Smooth muscle cell (in vitro differentiated cells): ENCODE measurements at regions not wholly inside any gene's neighbourhood (a gene's known extent, or its start where the extent isn't known, plus 50 kb on each side); places are given as distances from the start of the nearest gene placed in this dataset.

Experiments
- DNase-seq: peaks from one replicate; lab custom pipeline; 2025; ENCODE audit not compliant: unreplicated experiment; lab: John Stamatoyannopoulos, UW
- H2AFZ ChIP-seq: fragments of 200-600 bp; sonication (generic); 2 replicates; pipeline ENCODE4 v1.6.0; 2016; ENCODE audit warnings: antibody characterized with exemption, low read depth, mild to moderate bottlenecking
- H3F3A ChIP-seq: fragments of 200-600 bp; sonication (generic); 2 replicates; pipeline ENCODE4 v1.6.0; 2017; ENCODE audit warnings: antibody characterized with exemption, low read depth
- H3K27ac ChIP-seq: fragments of 200-600 bp; sonication (generic); 2 replicates; pipeline ENCODE4 v1.5.1; 2016; ENCODE audit warnings: low read depth, mild to moderate bottlenecking
- H3K27me3 ChIP-seq: fragments of 200-600 bp; sonication (generic); 2 replicates; pipeline ENCODE4 v1.6.1; 2016; ENCODE audit warnings: low read depth, mild to moderate bottlenecking
- H3K36me3 ChIP-seq: fragments of 200-600 bp; sonication (generic); 2 replicates; pipeline ENCODE4 v1.5.1; 2016; ENCODE audit warnings: low read depth
- H3K4me1 ChIP-seq: fragments of 200-600 bp; sonication (generic); 2 replicates; pipeline ENCODE4 v1.5.1; 2016; ENCODE audit warnings: low read depth
- H3K4me2 ChIP-seq: fragments of 200-600 bp; sonication (generic); 2 replicates; pipeline ENCODE4 v1.6.0; 2016; ENCODE audit warnings: mild to moderate bottlenecking
- H3K4me3 ChIP-seq: fragments of 200-600 bp; sonication (generic); 2 replicates; pipeline ENCODE4 v1.5.1; 2016; ENCODE audit warnings: mild to moderate bottlenecking
- H3K79me2 ChIP-seq: fragments of 200-600 bp; sonication (generic); 2 replicates; pipeline ENCODE4 v1.6.0; 2016; ENCODE audit warnings: low read depth, mild to moderate bottlenecking
- H3K9ac ChIP-seq: fragments of 200-600 bp; sonication (generic); 2 replicates; pipeline ENCODE4 v1.6.0; 2016; ENCODE audit warnings: low read depth
- H3K9me3 ChIP-seq: fragments of 200-600 bp; sonication (generic); replicated peaks from 2 replicates; pipeline ENCODE4 v1.5.1; 2016; ENCODE audit warnings: low read depth
- H4K20me1 ChIP-seq: fragments of 200-600 bp; sonication (generic); 2 replicates; pipeline ENCODE4 v1.6.0; 2016; ENCODE audit warnings: low read depth
- CTCF ChIP-seq: fragments of 200-600 bp; sonication (generic); IDR thresholded peaks from 2 replicates; pipeline ENCODE4 v1.5.1; 2017; ENCODE audit warnings: borderline replicate concordance, mild to moderate bottlenecking, antibody characterized with exemption; ENCODE audit not compliant: insufficient read depth, poor library complexity, severe bottlenecking
- WGBS: methylation state at CpG from one replicate; pipeline ENCODE4 v1.1.7; 2016; ENCODE audit warnings: low lambda C conversion rate; 5-methylcytosine and 5-hydroxymethylcytosine counted together

- no peaks in the 10 kb centered on the region for H4K20me1 ChIP-seq
- H3K36me3 ChIP-seq: no peaks in the 10 kb centered on the region
- 96% methylated on average over 22 of the region's 22 CpGs for WGBS
- no peaks in the 10 kb centered on the region for H3F3A ChIP-seq
- no peak for DNase-seq
- no peak overlapping the region for H3K4me2 ChIP-seq
- no peak overlapping the region for H3K4me3 ChIP-seq
- peaks cover 3% of the 10 kb centered on the region for H3K27me3 ChIP-seq
- H3K9me3 ChIP-seq: no peaks in the 10 kb centered on the region
- no peak overlapping the region for H3K9ac ChIP-seq
- H3K79me2 ChIP-seq: no peaks in the 10 kb centered on the region
- H2AFZ ChIP-seq: no peak overlapping the region
- no peaks in the 10 kb centered on the region for H3K4me1 ChIP-seq
- TF ChIP-seq CTCF: no peak
- no peak overlapping the region for H3K27ac ChIP-seq
Measured at GRCh38 chr6:170058878-170059485, 231.9 kb downstream of the DLL1 start.

- no peaks in the 10 kb centered on the region for H3K9me3 ChIP-seq
- no peaks in the 10 kb centered on the region for H4K20me1 ChIP-seq
- H3K9ac ChIP-seq: no peak overlapping the region
- no peak for DNase-seq
- H3K79me2 ChIP-seq: no peaks in the 10 kb centered on the region
- WGBS: 89% methylated on average over 40 of the region's 40 CpGs
- peaks cover 3% of the 10 kb centered on the region for H3K27me3 ChIP-seq
- H3K27ac ChIP-seq: no peak overlapping the region
- no peaks in the 10 kb centered on the region for H3F3A ChIP-seq
- H3K36me3 ChIP-seq: no peaks in the 10 kb centered on the region
- no peaks in the 10 kb centered on the region for H3K4me1 ChIP-seq
- H2AFZ ChIP-seq: no peak overlapping the region
- H3K4me3 ChIP-seq: no peak overlapping the region
- no peak for TF ChIP-seq CTCF
- H3K4me2 ChIP-seq: no peak overlapping the region
Measured at GRCh38 chr6:170057961-170058877, 232.7 kb downstream of the DLL1 start.

GRCh38 chr6:170057034-170057734 lies 233.7 kb downstream of the DLL1 start:
- Histone ChIP-seq H3K27ac (no peak overlapping the region), H3K4me2 (no peak overlapping the region), H3K27me3 (peaks cover 3% of the 10 kb centered on the region), H3K36me3 (no peaks in the 10 kb centered on the region), H3K4me1 (no peaks in the 10 kb centered on the region), H4K20me1 (no peaks in the 10 kb centered on the region), H3K79me2 (no peaks in the 10 kb centered on the region), H3K9me3 (no peaks in the 10 kb centered on the region), H3F3A (no peaks in the 10 kb centered on the region), H3K9ac (no peak overlapping the region), H2AFZ (no peak overlapping the region), H3K4me3 (no peak overlapping the region)
- TF ChIP-seq CTCF: no peak
- DNase-seq: no peak
- WGBS: 93% methylated on average over 15 of the region's 16 CpGs
